ENCODE measurements at regions not wholly inside any gene's neighbourhood (a gene's known extent, or its start where the extent isn't known, plus 50 kb on each side); places are given as distances from the start of the nearest gene placed in this dataset.

DNA sequence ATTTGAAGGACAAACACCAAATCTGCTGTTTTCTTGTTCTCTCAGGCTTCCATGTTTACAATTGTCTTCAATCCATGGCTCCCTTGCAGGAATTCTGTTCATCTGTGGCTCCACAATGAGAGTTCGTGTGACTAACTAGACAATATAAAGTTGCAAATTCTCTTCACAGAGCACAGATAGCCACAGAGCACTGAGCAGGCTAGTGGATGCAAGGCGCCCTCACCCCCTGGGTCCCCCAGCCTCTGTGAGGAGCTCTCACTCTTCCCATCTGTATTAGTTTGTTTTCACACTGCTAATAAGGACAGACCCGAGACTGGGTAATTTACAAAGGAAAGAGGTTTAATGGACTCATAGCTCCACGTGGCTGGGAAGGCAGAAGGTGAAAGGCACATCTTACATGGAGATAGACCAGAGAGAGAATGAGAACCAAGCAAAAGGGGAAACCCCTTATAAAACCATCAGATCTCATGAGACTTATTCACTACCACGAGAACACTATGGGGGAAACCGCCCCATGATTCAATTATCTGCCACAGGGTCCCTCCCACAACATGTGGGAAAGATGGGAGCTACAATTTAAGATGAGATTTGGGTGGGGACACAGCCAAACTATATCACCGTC, 82.5 kb upstream of the STX18 start:
- TF ChIP-seq, protein P1, sequence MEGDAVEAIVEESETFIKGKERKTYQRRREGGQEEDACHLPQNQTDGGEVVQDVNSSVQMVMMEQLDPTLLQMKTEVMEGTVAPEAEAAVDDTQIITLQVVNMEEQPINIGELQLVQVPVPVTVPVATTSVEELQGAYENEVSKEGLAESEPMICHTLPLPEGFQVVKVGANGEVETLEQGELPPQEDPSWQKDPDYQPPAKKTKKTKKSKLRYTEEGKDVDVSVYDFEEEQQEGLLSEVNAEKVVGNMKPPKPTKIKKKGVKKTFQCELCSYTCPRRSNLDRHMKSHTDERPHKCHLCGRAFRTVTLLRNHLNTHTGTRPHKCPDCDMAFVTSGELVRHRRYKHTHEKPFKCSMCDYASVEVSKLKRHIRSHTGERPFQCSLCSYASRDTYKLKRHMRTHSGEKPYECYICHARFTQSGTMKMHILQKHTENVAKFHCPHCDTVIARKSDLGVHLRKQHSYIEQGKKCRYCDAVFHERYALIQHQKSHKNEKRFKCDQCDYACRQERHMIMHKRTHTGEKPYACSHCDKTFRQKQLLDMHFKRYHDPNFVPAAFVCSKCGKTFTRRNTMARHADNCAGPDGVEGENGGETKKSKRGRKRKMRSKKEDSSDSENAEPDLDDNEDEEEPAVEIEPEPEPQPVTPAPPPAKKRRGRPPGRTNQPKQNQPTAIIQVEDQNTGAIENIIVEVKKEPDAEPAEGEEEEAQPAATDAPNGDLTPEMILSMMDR (IDR thresholded peaks at IDR 0.05; ENCODE audit: poor library complexity): no peak
- TF ChIP-seq EZH2phosphoT487 (IDR thresholded peaks at IDR 0.05; ENCODE audit: low read depth, severe bottlenecking, unreplicated experiment): no peak
- H3K4me1 ChIP-seq (ENCODE audit: insufficient read depth): no peaks in the 10 kb centered on the region
- H3K4me2 ChIP-seq: no peak overlapping the region
- no peak for DNase-seq (ENCODE audit: low spot score)
- H3K27me3 ChIP-seq: no peaks in the 10 kb centered on the region
- H2AFZ ChIP-seq: no peak overlapping the region
- H3K4me3 ChIP-seq: no peak overlapping the region
- WGBS (ENCODE audit: low lambda C conversion rate, missing lambda C conversion rate): 86% methylated on average over 7 of the region's 7 CpGs
- H3K9me2 ChIP-seq (replicated peaks; ENCODE audit: insufficient read depth): no peaks in the 10 kb centered on the region
- H4K20me1 ChIP-seq (ENCODE audit: insufficient read depth, poor library complexity, severe bottlenecking): no peaks in the 10 kb centered on the region
- no peaks in the 10 kb centered on the region for H3K9me3 ChIP-seq (ENCODE audit: low read depth)
- H3K36me3 ChIP-seq (replicated peaks; ENCODE audit: insufficient read depth, low read depth): no peaks in the 10 kb centered on the region
- no peak overlapping the region for H3K27ac ChIP-seq
- no peaks in the 10 kb centered on the region for H3K79me2 ChIP-seq

DNA sequence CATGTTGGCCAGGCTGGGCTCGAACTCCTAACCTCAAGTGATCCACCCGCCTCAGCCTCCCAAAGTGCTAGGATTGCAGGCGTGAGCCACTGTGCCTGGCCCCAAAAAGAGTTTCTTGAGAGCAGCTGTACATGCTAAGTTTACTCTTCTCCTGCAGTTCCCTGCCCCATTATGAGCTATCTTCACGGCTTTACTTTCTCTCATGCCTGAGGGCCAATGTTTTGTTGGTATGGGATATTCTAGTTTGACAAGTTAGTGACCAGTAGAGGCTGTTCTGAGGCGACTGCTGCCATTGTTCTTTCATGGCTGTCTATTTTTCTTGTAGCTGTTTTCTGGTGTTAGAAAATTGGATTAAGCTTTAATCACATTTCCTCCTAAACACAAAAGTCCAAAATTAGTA, 78.0 kb upstream of the STX18 start:
- Histone ChIP-seq H4K20me1 (ENCODE audit: insufficient read depth, poor library complexity, severe bottlenecking) (no peaks in the 10 kb centered on the region), H3K79me2 (no peaks in the 10 kb centered on the region), H3K27me3 (no peaks in the 10 kb centered on the region), H2AFZ (no peak overlapping the region), H3K4me1 (ENCODE audit: insufficient read depth) (peaks cover 2% of the 10 kb centered on the region), H3K9me3 (ENCODE audit: low read depth) (no peaks in the 10 kb centered on the region), H3K4me3 (no peak overlapping the region), H3K4me2 (no peak overlapping the region), H3K36me3 (replicated peaks; ENCODE audit: insufficient read depth, low read depth) (no peaks in the 10 kb centered on the region), H3K9me2 (replicated peaks; ENCODE audit: insufficient read depth) (no peaks in the 10 kb centered on the region), H3K27ac (no peak overlapping the region)
- no peak for DNase-seq (ENCODE audit: low spot score)
- 82% methylated on average over 5 of the region's 5 CpGs for WGBS (ENCODE audit: low lambda C conversion rate, missing lambda C conversion rate)
- no peak for TF ChIP-seq EZH2 (IDR thresholded peaks at IDR 0.05; ENCODE audit: borderline replicate concordance)
- TF ChIP-seq EZH2phosphoT487 (IDR thresholded peaks at IDR 0.05; ENCODE audit: low read depth, severe bottlenecking, unreplicated experiment): no peak
- TF ChIP-seq, protein P1 (IDR thresholded peaks at IDR 0.05; ENCODE audit: poor library complexity): no peak

DNA sequence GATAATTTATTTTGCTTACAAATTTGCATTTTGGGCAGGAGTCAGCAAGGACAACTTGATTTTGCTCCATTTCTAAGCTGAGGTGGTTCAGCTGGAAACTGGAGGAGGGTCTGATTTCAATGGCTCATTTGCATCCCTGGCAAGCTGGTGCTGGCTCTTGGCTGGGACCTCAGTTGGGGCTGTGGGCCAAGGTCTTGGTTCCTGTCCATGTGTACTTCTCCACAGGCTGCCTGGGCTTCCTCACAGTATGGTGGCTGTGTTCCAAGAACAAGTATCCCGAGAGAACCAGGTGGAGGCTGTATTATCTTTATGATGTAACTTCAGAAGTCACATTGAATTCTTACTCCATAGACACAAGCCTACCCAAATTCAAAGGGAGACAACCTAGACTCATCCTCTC, 77.0 kb upstream of the STX18 start:
- WGBS (ENCODE audit: low lambda C conversion rate, missing lambda C conversion rate): 83% methylated on average over 1 of the region's 1 CpG
- no peak overlapping the region for H3K4me2 ChIP-seq
- DNase-seq (ENCODE audit: low spot score): no peak
- H3K79me2 ChIP-seq: no peaks in the 10 kb centered on the region
- no peak overlapping the region for H3K27ac ChIP-seq
- TF ChIP-seq EZH2 (IDR thresholded peaks at IDR 0.05; ENCODE audit: borderline replicate concordance): no peak
- TF ChIP-seq, protein P1 (IDR thresholded peaks at IDR 0.05; ENCODE audit: poor library complexity): no peak
- TF ChIP-seq EZH2phosphoT487 (IDR thresholded peaks at IDR 0.05; ENCODE audit: low read depth, severe bottlenecking, unreplicated experiment): no peak
- H3K36me3 ChIP-seq (replicated peaks; ENCODE audit: insufficient read depth, low read depth): no peaks in the 10 kb centered on the region
- H3K9me2 ChIP-seq (replicated peaks; ENCODE audit: insufficient read depth): no peaks in the 10 kb centered on the region
- no peaks in the 10 kb centered on the region for H3K9me3 ChIP-seq (ENCODE audit: low read depth)
- H3K4me1 ChIP-seq (ENCODE audit: insufficient read depth): peaks cover 2% of the 10 kb centered on the region
- H3K4me3 ChIP-seq: no peak overlapping the region
- no peaks in the 10 kb centered on the region for H4K20me1 ChIP-seq (ENCODE audit: insufficient read depth, poor library complexity, severe bottlenecking)
- H2AFZ ChIP-seq: no peak overlapping the region
- H3K27me3 ChIP-seq: no peaks in the 10 kb centered on the region

Data from hepatocyte (in vitro differentiated cells).